OCI-LY7 (cell line): ENCODE measurements at regions not wholly inside any gene's neighbourhood (a gene's known extent, or its start where the extent isn't known, plus 50 kb on each side); places are given as distances from the start of the nearest gene placed in this dataset.

ENCODE experiments used
- BruUV-seq: library from RNA; stranded (reverse); fragments of 400-500 nt; replicated peaks from 2 replicates; lab custom pipeline; 2021; lab: Mats Ljungman, UMichigan
- CTCF ChIA-PET: fragments of 300-600 bp; sonication (Branson Sonifier 250); formaldehyde crosslinking; loops from one replicate; lab custom pipeline; 2022; ENCODE audit warnings: antibody characterized with exemption; ENCODE audit not compliant: unreplicated experiment; lab: Charles Lee
- POLR2A ChIA-PET: fragments of 300-600 bp; sonication (Branson Sonifier 250); formaldehyde crosslinking; loops from one replicate; lab custom pipeline; 2022; ENCODE audit warnings: antibody characterized with exemption; lab: Charles Lee
- DNase-seq: peaks from one replicate; pipeline ENCODE4 v3.0.0-alpha.2; 2015; ENCODE audit warnings: low spot score
- H2AFZ ChIP-seq: fragments of 200-600 bp; sonication (generic), shearing (Covaris generic); 2 replicates; pipeline ENCODE4 v1.6.1; 2014; ENCODE audit warnings: mild to moderate bottlenecking, antibody characterized with exemption, low read length, moderate library complexity
- H3K27ac ChIP-seq: fragments of 200-600 bp; sonication (generic); 2 replicates; pipeline ENCODE4 v1.5.1; 2014; ENCODE audit warnings: mixed run types, low read depth, mild to moderate bottlenecking, moderate library complexity, low read length, inconsistent platforms; ENCODE audit not compliant: poor library complexity, severe bottlenecking
- H3K36me3 ChIP-seq: fragments of 200-600 bp; sonication (generic); 2 replicates; pipeline ENCODE4 v1.6.1; 2014; ENCODE audit warnings: mild to moderate bottlenecking, antibody characterized with exemption, low read length, moderate library complexity, mixed read lengths; ENCODE audit not compliant: insufficient read depth
- H3K4me1 ChIP-seq: fragments of 200-600 bp; sonication (generic); 2 replicates; pipeline ENCODE4 v1.5.1; 2014; ENCODE audit warnings: mild to moderate bottlenecking, low read length; ENCODE audit not compliant: insufficient read depth, poor library complexity, severe bottlenecking
- H3K4me2 ChIP-seq: fragments of 200-600 bp; sonication (generic); 2 replicates; pipeline ENCODE4 v1.6.1; 2014; ENCODE audit warnings: mild to moderate bottlenecking, low read length
- H3K4me3 ChIP-seq: fragments of 200-600 bp; sonication (generic); 2 replicates; pipeline ENCODE4 v1.5.1; 2014; ENCODE audit warnings: mild to moderate bottlenecking, low read depth, low read length; ENCODE audit not compliant: poor library complexity, severe bottlenecking
- H3K79me2 ChIP-seq: fragments of 200-600 bp; sonication (generic); 2 replicates; pipeline ENCODE4 v1.6.1; 2016; ENCODE audit warnings: low read depth, mild to moderate bottlenecking, low read length, moderate library complexity, mixed read lengths; ENCODE audit not compliant: insufficient read depth
- H3K9me2 ChIP-seq: fragments of 200-600 bp; sonication (generic); 2 replicates; pipeline ENCODE4 v1.6.1; 2016; ENCODE audit warnings: mild to moderate bottlenecking, low read length, mixed read lengths; ENCODE audit not compliant: insufficient read depth
- H3K9me3 ChIP-seq: fragments of 200-600 bp; sonication (generic); 2 replicates; pipeline ENCODE4 v1.6.1; 2014; ENCODE audit warnings: mild to moderate bottlenecking, mixed run types, low read length, mixed read lengths
- H4K20me1 ChIP-seq: fragments of 200-600 bp; sonication (generic); 2 replicates; pipeline ENCODE4 v1.6.1; 2014; ENCODE audit warnings: mild to moderate bottlenecking, antibody characterized with exemption, low read length, moderate library complexity, mixed read lengths; ENCODE audit not compliant: insufficient read depth
- EZH2phosphoT487 ChIP-seq: fragments of 200-600 bp; sonication (generic); IDR thresholded peaks from 2 replicates; pipeline ENCODE4 v1.6.1; 2018; ENCODE audit warnings: low read depth, borderline replicate concordance, mild to moderate bottlenecking, mixed run types, antibody characterized with exemption, low read length, moderate library complexity, mixed read lengths
- intact Hi-C: fragments of 100-400 bp; cut with micrococcal nuclease; formaldehyde crosslinking; loops from one replicate; pipeline ENCODE4 v1.10.0; 2022; ENCODE audit not compliant: unreplicated experiment
- TF ChIP-seq, protein P1 (sequence below): fragments of 200-600 bp; sonication (generic); conservative IDR thresholded peaks from 2 replicates; pipeline ENCODE4 v1.5.1; 2014; ENCODE audit warnings: mild to moderate bottlenecking, antibody characterized with exemption, low read length, moderate library complexity, mixed read lengths

DNA sequence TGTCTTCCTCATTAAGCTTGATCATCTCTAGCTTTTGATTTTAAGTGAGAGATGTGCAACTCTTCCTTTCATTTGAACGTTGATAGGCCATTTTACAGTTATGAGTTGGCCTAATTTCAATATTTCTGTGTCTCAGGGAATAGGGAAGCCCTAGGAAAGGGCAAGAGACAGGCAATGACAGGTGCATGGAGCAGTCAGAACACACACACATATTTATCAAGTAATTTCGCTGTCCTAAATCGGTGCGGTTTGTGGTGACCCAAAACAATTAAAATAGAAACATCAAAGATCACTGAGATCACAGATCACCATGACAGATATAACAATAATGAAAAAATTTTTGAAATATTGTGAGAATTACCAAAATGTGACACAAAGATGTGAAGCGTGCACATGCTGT lies 87.7 kb upstream of the LSM6 start:
- ChIA-PET POLR2A (interaction anchor here (0.9 to 6.1 kb wide), 4 partner anchors 12 to 27 kb away, joined by 3 to 41 read pairs (median 4); no protein-coding TSS in a partner anchor), CTCF (no interaction called here)
- Histone ChIP-seq H3K4me1 (peaks cover 15% of the 10 kb centered on the region), H3K4me2 (no peak overlapping the region), H2AFZ (no peak overlapping the region), H3K79me2 (no peaks in the 10 kb centered on the region), H3K36me3 (no peaks in the 10 kb centered on the region), H4K20me1 (no peaks in the 10 kb centered on the region), H3K9me2 (no peaks in the 10 kb centered on the region), H3K4me3 (no peak overlapping the region), H3K9me3 (no peaks in the 10 kb centered on the region), H3K27ac (no peak overlapping the region)
- no peak for DNase-seq
- TF ChIP-seq, protein P1, sequence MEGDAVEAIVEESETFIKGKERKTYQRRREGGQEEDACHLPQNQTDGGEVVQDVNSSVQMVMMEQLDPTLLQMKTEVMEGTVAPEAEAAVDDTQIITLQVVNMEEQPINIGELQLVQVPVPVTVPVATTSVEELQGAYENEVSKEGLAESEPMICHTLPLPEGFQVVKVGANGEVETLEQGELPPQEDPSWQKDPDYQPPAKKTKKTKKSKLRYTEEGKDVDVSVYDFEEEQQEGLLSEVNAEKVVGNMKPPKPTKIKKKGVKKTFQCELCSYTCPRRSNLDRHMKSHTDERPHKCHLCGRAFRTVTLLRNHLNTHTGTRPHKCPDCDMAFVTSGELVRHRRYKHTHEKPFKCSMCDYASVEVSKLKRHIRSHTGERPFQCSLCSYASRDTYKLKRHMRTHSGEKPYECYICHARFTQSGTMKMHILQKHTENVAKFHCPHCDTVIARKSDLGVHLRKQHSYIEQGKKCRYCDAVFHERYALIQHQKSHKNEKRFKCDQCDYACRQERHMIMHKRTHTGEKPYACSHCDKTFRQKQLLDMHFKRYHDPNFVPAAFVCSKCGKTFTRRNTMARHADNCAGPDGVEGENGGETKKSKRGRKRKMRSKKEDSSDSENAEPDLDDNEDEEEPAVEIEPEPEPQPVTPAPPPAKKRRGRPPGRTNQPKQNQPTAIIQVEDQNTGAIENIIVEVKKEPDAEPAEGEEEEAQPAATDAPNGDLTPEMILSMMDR, result no peak
- TF ChIP-seq EZH2phosphoT487, result no peak
- intact Hi-C loops, result no loop called here
- no TSS peak for BruUV-seq

DNA sequence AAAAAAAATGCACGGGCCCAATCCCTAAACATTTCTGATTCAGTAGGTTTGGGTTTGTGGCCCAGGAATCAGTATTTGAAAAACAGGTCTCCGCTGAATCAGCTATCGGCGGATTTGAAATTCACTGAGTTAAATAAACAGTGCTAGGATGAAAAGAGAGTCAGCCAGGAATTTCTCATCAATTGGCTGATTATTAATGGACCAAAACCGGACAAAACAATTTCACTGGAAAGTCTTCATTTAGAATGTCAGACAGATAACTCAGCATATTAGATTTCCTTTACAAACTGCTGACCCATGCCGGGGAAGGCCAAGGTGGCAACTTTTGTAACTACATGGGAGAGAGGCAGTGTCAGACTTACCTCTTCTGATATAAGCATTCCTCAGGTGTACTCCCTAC lies 99.4 kb upstream of the LSM6 start:
- TF ChIP-seq EZH2phosphoT487, result no peak
- TF ChIP-seq, protein P1, result no peak
- CTCF ChIA-PET, result interaction anchor here (0.7 kb wide), 1 partner anchor 35 kb away, joined by 3 read pairs; no protein-coding TSS in a partner anchor
- no TSS peak for BruUV-seq
- Histone ChIP-seq H3K4me3 (no peak overlapping the region), H4K20me1 (no peaks in the 10 kb centered on the region), H3K4me2 (no peak overlapping the region), H2AFZ (no peak overlapping the region), H3K79me2 (no peaks in the 10 kb centered on the region), H3K4me1 (peaks cover 11% of the 10 kb centered on the region), H3K9me3 (no peaks in the 10 kb centered on the region), H3K36me3 (no peaks in the 10 kb centered on the region), H3K9me2 (no peaks in the 10 kb centered on the region), H3K27ac (no peak overlapping the region)
- no peak for DNase-seq
- intact Hi-C loops, result no loop called here
- POLR2A ChIA-PET, result interaction anchor here (0.6 to 10.3 kb wide), 7 partner anchors 12 to 301 kb away, joined by 3 to 96 read pairs (median 5); no protein-coding TSS in a partner anchor

DNA sequence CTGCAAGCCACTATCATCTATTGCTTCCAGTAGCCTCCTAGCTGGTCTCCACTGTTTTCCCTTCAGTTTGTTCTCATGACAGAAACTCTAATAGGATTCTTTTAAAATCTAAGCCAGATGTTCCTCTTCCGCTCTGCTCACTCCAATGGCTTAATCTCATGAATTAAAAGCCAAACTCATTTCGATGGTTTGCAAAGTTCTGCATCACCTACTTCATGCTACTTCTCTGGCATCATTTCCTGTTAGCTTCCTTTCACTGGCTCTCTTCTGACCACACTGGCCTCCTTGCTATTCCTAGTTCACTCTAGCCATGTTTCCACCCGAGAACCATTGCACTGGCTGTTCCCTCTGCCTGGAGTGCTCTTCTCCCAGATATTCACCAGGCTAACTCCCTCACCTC lies 102.0 kb upstream of the LSM6 start:
- no peak for DNase-seq
- Histone ChIP-seq H3K4me3 (no peak overlapping the region), H3K79me2 (no peaks in the 10 kb centered on the region), H3K27ac (no peak overlapping the region), H3K9me3 (no peaks in the 10 kb centered on the region), H2AFZ (peak overlapping the region; percentile 42), H3K9me2 (no peaks in the 10 kb centered on the region), H3K36me3 (no peaks in the 10 kb centered on the region), H4K20me1 (no peaks in the 10 kb centered on the region), H3K4me2 (peak overlapping the region; percentile 37), H3K4me1 (peaks cover 11% of the 10 kb centered on the region)
- POLR2A ChIA-PET, result interaction anchor here (0.6 to 10.3 kb wide), 5 partner anchors 9 to 134 kb away, joined by 3 to 96 read pairs (median 6); no protein-coding TSS in a partner anchor
- no TSS peak for BruUV-seq
- CTCF ChIA-PET, result interaction anchor here (2.0 kb wide), 1 partner anchor 10 kb away, joined by 4 read pairs; no protein-coding TSS in a partner anchor
- TF ChIP-seq, protein P1, result no peak
- no peak for TF ChIP-seq EZH2phosphoT487
- intact Hi-C loops, result no loop called here
